A673 (cell line): ENCODE measurements at regions not wholly inside any gene's neighbourhood (a gene's known extent, or its start where the extent isn't known, plus 50 kb on each side); places are given as distances from the start of the nearest gene placed in this dataset.

ENCODE experiments used
- CTCF ChIP-seq: fragments of 300-800, 200-600 bp; sonication (generic); conservative IDR thresholded peaks from 2 replicates; pipeline ENCODE4 v1.5.1; 2017; ENCODE audit warnings: low read depth, mild to moderate bottlenecking, antibody characterized with exemption, low read length, moderate library complexity, mixed read lengths
- EZH2 ChIP-seq: fragments of 200-600 bp; sonication (generic); IDR thresholded peaks from 2 replicates; pipeline ENCODE4 v1.6.1; 2017; ENCODE audit warnings: borderline replicate concordance, low read depth, mild to moderate bottlenecking, mixed read lengths, antibody characterized with exemption, low read length; ENCODE audit not compliant: poor library complexity, severe bottlenecking

DNA sequence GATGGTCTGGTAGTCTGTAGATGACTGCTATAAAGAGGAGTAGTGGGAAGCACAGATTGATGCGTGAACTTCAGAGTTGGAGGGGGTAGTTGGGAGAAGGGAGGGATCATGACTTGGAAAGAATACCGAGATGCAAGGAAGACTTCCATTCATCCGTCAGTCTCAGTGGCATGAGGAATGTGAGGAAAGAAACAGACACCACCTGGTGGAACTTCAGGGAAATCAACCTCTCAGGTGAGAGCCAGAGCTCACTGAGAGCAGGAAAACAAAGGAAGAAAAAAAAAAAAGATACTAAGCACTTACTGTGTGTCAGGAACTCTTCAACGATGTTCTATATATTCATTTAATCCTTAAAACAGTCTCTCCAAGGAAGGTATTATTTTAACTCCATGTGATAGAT lies 172.4 kb downstream of the OXSM start:
- no peak for TF ChIP-seq EZH2
- no peak for TF ChIP-seq CTCF
